Fibroblast of lung (primary cell): ENCODE measurements at regions not wholly inside any gene's neighbourhood (a gene's known extent, or its start where the extent isn't known, plus 50 kb on each side); places are given as distances from the start of the nearest gene placed in this dataset.

ENCODE experiments used
- EZH2 ChIP-seq: IDR thresholded peaks from 2 replicates; pipeline ENCODE4 v1.5.1; 2012; ENCODE audit warnings: low read length, control low read depth, mild to moderate bottlenecking; ENCODE audit errors: missing control alignments
- TF ChIP-seq, protein P1 (sequence below), 2 donors: IDR thresholded peaks in 1 of 2; conservative IDR thresholded peaks in 1 of 2; 1 replicate in 1 of 2; 2 replicates in 1 of 2; pipeline ENCODE4 v1.5.1; 2011 to 2012; ENCODE audit warnings: low read length in 2 of 2, control low read depth in 1 of 2, inconsistent platforms in 1 of 2, low read depth in 1 of 2, mild to moderate bottlenecking in 1 of 2

- TF ChIP-seq, protein P1, sequence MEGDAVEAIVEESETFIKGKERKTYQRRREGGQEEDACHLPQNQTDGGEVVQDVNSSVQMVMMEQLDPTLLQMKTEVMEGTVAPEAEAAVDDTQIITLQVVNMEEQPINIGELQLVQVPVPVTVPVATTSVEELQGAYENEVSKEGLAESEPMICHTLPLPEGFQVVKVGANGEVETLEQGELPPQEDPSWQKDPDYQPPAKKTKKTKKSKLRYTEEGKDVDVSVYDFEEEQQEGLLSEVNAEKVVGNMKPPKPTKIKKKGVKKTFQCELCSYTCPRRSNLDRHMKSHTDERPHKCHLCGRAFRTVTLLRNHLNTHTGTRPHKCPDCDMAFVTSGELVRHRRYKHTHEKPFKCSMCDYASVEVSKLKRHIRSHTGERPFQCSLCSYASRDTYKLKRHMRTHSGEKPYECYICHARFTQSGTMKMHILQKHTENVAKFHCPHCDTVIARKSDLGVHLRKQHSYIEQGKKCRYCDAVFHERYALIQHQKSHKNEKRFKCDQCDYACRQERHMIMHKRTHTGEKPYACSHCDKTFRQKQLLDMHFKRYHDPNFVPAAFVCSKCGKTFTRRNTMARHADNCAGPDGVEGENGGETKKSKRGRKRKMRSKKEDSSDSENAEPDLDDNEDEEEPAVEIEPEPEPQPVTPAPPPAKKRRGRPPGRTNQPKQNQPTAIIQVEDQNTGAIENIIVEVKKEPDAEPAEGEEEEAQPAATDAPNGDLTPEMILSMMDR (conservative IDR thresholded peaks at IDR 0.05 in 1 of 2, IDR thresholded peaks at IDR 0.05 in 1 of 2; ENCODE audit: low read depth in 1 of 2, low read length in 2 of 2), result no peak
- TF ChIP-seq EZH2, result no peak
These were observed 449.4 kb upstream of the TENM4 start for GRCh38 chr11:79890272-79890671.
